Stimulated activated CD4-positive, alpha-beta T cell treated with anti-CD3 and anti-CD28 coated beads, TNF-alpha, amount 100 ng/mL, for 4 hours (primary cell): ENCODE measurements at regions not wholly inside any gene's neighbourhood (a gene's known extent, or its start where the extent isn't known, plus 50 kb on each side); places are given as distances from the start of the nearest gene placed in this dataset.

Experiments used
- DNase-seq, 3 experiments: peaks; one replicate each; pipeline ENCODE4 v3.0.0-alpha.2; 2020; ENCODE audit warnings: low read depth in 3 of 3

DNA sequence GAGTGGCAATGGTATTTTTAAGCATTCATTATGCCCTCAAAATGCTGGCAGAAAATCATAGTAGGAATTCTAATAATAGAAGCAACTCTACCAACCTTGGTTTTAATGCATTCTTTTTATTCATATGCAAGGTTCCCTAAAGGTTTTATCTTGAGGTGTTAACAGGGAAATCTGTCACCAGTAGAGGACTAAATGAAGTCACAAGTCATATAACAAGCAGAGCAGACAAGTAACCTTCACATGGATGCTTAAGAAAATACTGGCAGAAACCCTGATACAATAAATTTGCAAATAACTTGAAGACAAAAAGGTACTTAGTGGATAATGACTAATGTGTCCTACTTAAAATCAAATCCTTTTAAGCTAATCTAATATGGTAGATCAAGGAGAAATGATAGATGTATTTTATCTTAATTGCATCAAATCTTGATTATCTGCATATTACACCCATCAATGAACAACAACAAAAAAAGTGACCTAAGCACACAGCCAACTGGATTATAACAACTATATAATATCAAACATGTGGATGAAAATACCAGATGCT is 73.3 kb downstream of the RFC3 start:
- no peak for DNase-seq

DNA sequence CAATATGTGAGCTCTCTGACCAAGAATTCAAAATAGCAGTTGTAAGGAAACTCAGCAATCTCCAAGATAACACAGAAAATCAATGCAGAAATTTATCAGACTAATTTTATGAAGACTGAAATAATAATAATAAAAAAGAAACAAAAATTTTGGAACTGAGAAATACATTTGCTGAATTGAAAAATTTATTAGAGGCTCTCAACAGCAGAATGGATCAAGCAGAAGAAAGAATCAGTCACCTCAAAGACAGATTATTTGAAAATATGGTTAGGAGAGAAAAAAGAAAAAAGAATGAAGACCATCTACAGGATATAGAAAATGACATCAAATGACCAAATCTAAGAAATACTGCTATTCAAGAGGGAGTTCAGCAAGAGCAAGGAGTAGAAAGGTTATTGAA is 75.6 kb downstream of the RFC3 start:
- no peak for DNase-seq

GRCh38 chr13:33904431-33904830 is 86.5 kb downstream of the RFC3 start:
- no peak for DNase-seq

DNA sequence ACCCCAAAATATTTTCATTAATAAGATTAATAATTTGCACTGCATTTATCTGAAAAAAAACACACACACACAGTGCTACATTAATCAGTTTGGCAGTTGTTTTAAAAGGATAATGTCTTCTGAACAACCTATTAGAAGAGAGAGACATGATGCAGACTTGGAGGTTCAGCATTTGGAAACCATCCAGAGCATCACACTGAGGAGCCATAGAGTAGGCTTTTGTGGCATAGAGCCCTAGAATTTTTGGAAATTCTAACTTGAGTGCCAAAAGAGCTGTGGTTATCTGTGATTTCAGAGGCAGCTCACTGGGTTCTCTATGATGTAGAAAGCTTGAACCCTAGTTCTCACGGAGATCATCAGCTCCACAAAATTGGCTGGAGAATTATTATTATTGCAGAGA is 90.2 kb downstream of the RFC3 start:
- DNase-seq, result no peak

DNA sequence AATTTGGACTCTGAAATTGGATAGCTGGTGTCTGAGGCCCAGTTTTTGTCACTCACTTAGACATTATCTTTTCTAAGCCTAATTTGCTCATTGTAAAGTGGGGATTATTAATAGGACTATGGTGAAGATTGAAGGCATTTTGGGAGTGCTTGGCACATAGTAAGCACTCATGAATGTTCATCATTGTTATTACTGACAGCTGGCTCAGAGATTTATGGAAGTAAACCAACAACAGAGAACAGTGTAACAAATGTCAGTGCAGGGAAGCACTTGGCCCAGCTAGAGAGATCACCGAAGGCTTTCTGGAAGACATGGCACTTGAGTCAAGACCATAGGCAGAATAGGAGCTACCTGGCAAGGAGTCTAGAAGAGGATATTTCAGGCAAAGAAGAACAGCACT is 92.3 kb downstream of the RFC3 start:
- no peak for DNase-seq

DNA sequence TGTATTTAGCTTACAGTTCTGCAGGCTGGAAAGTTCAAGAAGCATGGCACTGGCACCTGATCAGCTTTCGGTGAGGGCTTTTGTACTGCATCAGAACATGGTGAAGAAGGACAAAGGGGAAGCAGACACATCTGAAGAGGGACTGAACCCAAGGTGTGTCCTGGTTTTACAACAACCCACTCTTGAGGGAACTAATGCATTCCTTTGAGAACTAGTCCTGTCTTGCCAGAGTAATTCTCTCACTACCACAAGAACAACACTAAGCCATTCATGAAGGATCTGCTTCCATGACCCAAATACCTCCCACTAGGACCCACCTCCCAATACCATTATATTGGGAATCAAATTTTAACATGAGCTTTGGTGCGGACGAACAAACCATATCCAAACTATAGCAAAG is 93.6 kb downstream of the RFC3 start:
- DNase-seq, result no peak

GRCh38 chr13:33913829-33914228 is 95.9 kb downstream of the RFC3 start:
- no peak for DNase-seq

DNA sequence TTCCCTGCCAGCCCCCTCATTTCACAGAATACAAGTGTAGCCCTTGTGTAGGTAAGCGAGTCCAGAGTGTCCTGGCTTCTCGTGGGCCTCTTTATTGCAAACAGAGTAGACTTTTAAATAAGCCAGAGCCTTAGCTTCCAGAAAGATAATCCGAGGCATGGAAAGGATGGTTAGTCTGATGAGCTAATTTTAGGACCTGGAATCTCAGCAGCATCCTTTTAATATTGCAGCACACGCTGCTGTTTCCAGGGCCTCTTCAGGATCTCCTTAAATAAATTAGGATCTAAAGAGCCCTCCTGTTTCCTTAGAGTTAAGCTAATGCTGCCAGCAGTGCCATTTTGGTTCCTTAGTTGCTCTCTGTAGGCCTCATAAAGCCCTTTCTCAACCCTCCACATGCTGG is 99.2 kb downstream of the RFC3 start:
- no peak for DNase-seq

- no peak for DNase-seq
Observed at GRCh38 chr13:33918199-33918932, 100.4 kb downstream of the RFC3 start.

DNA sequence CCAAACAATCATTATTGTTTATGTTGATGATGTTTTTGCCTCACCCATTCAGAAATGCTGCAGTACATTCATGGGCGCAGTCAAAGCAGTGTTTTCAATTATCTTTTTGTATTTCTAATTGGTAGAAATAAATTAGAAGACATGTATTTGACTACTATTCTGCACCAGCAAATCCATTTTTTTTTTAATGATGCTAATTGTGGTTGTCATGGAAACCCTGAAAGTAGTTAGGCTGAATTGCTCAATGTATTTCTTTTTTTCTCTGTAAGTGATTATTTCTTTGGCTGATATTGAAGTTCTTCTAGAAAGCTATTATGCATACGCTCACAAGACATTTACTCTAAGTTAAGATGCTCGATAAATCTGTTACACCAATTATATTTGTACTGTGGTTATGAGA is 101.2 kb downstream of the RFC3 start:
- no peak for DNase-seq

- DNase-seq, result no peak
Observed at GRCh38 chr13:33925563-33925962, 107.6 kb downstream of the RFC3 start.

DNA sequence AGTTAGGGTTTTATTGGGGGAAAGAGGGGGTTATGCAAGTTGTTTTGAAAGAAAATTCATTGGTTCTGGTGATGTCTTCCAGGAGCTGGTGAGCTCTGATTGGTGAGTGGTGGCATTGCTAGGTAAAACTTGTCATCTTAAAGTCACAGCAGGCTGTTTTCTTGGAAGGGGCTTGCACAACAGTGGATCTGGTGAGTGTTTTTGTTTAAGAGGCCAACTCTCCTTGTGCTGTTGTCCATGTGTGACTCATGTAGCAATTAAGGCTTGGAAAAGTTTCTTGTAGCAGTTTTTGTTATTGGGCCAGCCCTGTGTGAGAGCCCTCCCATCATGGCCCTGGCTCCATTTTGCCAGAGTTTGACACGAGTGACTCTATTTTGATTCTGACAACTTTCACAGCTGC is 109.4 kb downstream of the RFC3 start:
- DNase-seq, result no peak

GRCh38 chr13:33931397-33932311 is 113.7 kb downstream of the RFC3 start:
- DNase-seq, result no peak

DNA sequence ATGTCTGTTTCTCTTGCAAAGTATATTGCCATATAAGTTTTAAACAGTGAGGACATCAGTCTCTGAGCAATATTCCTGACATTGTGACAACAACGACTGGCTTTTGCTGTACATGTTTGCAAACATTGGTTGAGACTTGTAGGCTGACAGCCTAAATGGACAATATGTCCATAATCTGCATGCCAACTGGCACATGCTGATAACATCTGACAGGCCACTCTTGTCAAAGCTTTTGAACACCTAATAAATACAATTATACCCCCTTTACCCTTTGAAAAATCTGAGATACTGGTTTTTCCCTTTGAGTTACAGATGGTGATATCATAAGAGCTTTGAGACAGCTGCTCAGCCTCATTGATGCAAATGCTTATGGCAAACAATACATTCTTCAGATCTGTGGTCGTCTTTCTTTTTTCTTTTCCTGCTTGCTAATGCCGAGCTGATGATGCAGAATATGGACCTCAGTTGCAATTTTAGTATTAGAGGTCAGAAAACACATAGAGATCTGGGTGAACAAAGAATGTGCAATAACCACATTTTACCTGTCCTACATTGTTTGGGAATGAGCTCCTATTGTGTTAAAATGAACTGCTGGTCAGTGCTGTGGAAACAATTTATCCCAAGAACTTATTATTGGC is 114.9 kb downstream of the RFC3 start:
- DNase-seq, result no peak

GRCh38 chr13:33933810-33934209 is 115.9 kb downstream of the RFC3 start:
- DNase-seq, result no peak

GRCh38 chr13:33934343-33934742 is 116.4 kb downstream of the RFC3 start:
- no peak for DNase-seq

DNA sequence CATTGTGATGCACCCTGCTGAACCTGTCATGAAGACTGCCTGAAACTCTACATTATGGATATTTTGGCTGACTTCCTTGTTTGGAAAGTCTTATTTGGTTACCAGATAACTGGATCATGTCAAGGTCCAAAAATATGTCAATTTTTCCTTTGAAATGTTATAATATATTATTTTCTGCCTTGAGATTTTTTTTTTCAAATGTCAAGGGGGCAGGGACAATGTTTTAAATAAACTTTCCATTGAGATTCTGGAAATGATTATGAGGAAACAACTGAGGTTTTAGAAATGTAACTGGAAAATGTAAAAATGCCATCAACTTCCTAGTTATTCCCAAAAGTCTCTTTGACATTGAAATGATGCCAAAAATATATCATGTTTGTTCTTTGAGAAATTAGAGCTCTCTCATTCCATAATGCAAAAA is 117.0 kb downstream of the RFC3 start:
- DNase-seq, result no peak

DNA sequence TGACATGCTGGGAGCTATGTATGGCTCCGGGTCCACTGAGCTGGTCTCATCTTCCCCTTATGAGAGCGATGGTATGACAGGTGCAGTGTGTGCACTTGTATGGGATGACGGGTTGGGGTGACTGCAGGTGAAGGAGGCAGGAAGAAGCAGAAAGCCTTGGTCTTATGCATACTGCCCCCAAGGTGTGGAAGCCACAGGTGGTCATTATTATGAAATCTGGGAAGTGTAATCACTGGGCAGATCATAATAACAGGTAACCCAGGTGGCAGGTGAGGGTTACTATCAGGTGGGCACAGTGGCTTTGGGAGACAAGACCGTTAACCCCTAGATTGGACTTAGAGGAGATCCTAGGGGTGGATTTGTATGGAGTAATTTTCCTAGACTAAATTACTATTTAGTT is 118.0 kb downstream of the RFC3 start:
- no peak for DNase-seq

GRCh38 chr13:33937373-33938098 is 119.6 kb downstream of the RFC3 start:
- DNase-seq, result no peak

- no peak for DNase-seq
Observed at GRCh38 chr13:33940256-33940655, 122.3 kb downstream of the RFC3 start.

DNA sequence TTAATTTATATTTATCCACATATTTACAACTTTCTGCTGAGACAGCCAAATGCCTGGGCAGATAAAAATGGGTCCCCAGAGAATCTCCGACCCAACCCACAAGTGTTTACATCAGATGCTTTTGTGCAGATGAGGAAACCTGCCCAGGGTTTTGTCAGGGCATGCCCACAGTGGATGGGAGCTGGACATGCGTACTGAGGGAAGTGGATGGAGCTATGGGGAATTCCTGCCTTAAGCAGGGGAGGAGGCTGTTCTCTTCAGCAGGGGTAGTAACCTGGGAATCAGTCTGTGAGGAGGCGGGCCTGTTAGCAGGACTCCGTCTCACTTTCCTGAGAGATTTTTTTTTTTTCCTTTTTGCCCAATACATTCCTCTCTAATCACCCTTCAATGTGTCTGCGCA is 122.9 kb downstream of the RFC3 start:
- no peak for DNase-seq

GRCh38 chr13:33945477-33945876 is 127.5 kb downstream of the RFC3 start:
- no peak for DNase-seq
